Stimulated activated CD8-positive, alpha-beta memory T cell treated with anti-CD3 and anti-CD28 coated beads, Interleukin-15, amount 100 ng/mL, for 4 hours (primary cell): ENCODE measurements at regions not wholly inside any gene's neighbourhood (a gene's known extent, or its start where the extent isn't known, plus 50 kb on each side); places are given as distances from the start of the nearest gene placed in this dataset.

Source experiments
- DNase-seq, 2 donors: peaks; one replicate each; pipeline ENCODE4 v3.0.0-alpha.2; 2020; ENCODE audit warnings: low read depth in 2 of 2

DNA sequence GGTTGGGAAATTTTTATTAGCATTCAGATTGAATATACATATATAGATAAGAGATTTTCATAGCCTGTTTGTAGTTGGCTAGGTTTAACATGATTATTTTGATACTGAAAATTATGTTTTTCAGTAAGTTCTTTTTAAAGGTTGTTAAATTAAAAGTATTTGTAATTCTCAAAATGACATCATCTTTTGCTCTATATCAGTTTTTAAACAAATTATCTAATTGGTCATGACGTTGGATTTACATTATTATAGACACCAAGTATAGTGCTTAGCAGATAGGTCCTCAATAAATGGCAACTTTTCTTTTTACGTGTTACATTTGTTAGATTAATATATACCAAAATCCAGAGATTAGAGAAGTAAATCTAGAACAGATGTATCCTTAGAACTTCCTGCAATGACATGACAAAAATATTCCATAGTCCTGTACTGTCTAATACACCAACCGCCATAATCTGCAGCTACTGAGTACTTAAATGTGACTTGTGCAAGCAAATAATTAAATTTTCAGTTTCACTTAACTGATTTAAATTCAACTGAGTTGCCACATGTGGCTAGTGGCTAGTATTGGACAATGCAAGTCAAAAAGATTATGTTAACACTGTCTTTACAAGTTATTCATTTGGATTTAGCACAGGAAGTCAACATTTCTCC is 1613.1 kb upstream of the TENM3 start:
- no peak for DNase-seq

DNA sequence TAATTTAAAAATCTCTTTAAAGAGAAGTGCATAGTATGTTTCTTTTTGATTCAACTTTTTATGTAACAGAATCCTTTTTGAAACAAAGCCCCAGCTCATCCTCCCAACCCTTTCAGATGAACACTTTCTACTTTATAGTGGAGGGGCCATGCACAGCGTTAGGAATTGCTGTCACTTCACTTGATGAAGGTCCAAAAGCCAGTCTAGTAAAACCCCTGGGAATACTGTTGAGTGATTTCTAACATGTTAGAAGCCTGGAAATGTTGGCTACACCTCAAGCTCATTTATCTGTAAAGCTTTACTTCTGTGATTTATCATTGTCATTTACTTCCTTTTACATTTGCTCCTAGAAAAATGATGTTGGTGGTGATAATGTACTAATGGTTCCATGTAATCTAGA is 1608.9 kb upstream of the TENM3 start:
- DNase-seq: no peak

DNA sequence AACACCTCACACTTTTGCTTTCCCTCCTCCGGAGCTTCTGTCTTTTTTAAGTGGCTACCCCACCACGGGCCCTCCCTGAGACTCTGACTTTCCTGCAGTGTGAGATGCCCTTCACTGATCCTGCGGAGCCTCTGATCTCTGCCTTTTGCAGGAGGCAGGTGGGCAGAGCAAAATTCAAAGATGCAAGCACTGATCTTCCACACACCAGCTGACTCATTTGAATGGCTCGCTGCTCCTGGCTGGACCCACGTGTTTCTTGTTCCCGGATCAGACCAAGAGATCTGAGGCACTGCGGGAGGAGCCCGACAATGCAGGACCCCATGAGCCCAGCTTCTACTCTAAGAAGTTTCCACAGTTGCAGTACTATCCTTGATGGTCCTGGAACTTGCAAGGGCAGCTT is 1607.9 kb upstream of the TENM3 start:
- DNase-seq: no peak

DNA sequence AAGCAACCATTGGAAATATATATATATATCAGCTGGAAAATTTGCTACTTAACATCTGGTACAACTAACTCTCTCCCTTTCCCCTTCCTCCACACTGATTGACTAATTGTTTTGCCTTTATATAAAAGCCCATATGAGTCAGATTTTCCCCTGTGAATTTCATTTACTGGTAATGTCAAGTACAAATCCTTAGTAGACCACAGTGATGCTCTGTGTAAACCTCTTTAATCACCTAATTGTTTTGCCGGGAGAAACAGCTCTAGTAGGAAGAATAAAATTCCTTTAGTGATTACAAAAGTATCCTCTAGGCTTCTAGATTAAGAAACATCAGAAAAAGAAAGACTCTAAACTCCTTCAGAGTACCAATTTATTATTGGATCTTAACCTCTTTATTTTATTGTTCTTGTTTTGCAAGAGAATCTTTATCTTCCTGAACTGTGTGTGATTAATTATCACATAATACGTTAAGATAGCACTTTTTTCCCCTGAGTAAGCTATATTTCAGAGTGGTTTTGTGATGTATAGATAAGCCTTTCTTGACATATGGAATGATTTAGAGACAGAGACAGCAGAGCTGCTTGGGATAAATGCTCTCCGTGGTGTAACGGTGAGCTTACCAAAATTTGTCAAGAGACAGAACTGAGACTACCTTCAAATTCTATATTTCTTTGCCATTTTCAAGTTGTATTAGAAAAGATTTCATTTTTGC is 1606.4 kb upstream of the TENM3 start:
- no peak for DNase-seq

DNA sequence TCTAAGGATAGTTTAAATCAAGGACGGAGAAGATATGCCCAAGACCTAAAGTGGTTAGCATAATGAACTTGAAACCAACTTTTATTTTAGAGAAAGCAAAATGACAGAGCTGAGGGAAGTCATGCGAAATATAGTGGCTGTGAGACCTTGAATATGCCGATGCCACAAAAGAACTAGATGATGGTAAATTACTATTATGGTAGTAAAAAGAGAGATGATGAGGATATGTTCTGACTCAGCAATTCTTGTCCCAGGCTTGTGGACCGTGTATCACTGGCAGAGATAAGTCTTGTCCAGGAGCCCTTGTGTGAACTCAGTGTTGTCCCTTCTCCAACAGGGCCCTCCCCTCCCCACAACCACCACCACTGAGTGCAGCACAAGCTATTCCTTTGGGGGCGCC is 1605.6 kb upstream of the TENM3 start:
- DNase-seq: no peak

DNA sequence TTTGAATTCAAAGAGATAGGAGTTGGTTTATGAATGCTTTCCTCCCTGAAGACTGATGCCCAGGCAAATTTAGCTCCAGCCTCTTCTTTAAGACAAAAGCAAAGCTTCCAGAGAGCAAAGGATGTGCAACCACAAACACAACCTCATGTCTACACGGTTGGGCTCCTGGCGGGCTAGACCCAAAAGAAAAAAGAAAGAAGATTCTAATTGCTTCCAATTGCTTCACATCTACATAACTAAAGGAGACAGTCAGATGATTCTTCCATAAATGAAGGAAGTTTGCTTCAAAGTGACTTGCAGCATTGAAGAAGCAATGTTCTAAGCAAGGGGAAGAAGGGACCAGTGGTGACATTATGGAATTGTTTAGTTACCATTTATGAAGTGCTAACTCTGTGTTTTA is 1603.0 kb upstream of the TENM3 start:
- no peak for DNase-seq

DNA sequence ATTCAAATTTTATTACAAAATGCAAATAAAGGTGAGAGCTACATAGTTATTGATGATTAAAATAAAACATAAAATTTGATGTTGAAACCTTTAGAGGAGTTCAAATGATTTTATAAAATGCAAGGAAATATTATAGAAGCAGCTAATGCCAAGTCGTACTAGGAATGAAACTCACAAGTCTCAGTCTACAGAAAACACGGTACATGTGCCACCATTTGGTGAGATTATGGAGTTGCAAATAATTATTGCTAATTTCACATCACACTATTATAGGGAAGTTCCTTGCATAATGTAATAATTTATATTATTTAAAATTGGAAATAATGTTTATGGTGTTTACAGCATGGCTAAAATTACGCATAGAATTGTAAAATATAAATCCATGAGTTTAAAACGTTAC is 1601.7 kb upstream of the TENM3 start:
- no peak for DNase-seq

DNA sequence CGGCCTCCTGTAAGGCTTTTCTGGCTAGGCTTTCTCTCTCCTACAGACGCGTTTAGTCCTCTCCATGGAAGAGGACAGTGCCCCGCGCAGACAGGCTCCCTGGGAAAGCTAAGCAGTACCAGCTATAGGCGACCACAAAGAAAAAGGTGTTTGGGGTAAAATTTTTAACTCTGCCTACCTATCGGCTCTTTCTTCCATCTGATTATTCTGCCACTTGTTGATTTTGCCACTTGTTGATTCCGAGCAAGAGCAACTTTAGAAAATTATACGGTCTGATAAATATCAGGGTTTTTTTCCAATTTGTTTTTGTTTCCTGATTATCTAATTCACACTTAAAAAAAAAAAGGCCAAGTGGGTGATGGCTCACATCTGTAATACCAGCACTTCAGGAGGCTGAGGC is 1600.5 kb upstream of the TENM3 start:
- DNase-seq: no peak

DNA sequence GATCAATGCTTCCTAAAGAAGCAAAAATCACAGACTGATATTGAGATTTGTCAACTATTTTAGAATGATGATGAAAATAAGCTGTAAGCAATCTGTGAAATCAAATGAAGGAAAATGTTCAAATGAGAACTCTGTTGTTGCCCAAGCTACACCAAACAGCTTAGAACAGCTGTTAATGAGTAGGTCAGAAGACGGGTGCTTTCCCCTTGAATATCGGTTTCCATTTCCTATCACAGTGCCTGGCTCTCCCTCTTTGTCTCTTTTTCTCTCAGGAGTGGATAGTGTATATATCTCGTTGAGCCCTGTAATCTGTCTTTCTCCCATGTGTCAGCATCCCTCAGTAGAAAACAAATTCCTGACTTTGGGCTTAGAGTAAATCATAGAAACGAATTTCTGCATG is 1592.9 kb upstream of the TENM3 start:
- DNase-seq: no peak

DNA sequence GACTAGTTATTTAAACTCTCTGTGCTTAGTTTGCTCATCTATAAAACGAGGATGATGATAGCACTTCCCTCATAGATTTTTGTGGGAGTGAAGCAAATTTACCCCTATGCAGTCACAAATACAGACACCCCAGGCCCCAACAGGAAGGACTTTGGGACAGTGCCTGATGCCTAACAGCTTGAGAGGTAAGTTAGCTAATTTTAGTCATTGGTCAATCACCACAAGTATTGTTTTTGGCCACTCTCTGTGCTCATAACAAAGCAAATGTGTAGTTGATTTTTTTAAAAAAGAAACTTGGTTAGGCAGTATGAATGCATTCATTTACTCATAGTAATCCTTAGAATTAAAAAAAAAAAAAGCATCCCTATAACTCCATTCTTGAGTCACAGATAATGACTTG is 1590.7 kb upstream of the TENM3 start:
- no peak for DNase-seq

DNA sequence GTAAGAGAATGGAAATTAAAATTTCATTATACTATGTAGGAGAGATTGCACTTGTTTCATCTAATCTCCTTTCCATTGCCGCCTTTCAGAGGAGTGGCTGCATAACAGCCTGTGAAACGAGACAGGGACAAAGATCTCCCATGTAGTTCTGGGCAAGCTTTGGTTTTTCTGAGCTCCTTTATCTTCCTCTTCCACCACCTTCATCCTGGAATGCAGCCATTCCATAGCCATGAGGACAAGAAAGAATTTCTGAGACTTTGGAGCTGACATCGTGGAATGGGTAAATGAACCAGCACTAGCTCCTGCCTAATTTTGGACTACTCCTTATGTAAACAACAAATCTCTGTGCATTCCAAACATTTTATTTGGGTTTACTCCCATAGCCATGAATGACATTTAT is 1587.3 kb upstream of the TENM3 start:
- DNase-seq: no peak

DNA sequence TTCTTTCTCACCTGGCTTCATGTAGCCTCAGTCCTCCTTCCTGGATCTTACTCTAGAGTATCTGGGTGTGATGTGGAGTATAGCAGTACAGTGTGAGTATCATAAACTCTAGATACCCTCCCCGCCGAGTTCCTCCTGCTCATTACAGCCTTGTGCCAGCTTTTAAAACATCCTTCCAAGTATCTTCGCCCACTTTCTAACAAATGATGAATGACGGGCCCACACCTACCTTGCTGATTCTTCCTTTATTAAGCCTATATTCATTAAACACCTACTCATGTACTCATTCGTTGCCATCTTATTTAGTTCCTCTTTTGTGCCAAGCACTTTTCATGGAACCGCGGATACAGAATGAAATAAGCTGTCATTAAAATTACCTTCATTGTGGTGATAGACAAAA is 1585.3 kb upstream of the TENM3 start:
- no peak for DNase-seq

DNA sequence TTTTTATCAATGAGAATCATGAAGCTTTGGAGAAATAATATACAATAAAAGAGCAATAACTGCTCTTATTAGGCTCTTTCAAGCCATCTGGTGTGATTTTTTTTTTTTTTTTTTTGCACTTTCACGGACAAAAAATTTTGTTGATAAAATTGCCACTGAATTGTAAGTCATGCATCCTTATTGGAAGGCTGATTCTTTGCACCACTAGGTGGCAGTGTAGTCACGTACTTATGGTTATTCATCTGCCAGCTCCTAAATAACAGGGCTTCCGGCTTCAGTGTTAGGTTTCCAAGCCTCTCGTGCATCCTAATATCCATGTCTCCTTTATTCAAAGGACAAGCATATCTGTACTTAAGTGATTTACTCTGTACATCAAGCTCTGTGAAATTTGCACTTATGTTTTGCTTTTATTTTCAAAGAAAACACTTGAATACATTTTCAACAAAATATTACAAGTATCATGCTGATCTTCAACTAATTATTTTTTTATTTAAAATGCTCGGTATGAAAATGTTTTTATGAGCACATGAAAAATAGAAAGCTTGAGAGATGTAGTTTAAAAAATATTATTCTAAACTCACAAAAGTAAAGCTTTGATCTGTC is 1578.3 kb upstream of the TENM3 start:
- peak in 1 of 2 donors; percentile 5 for DNase-seq

DNA sequence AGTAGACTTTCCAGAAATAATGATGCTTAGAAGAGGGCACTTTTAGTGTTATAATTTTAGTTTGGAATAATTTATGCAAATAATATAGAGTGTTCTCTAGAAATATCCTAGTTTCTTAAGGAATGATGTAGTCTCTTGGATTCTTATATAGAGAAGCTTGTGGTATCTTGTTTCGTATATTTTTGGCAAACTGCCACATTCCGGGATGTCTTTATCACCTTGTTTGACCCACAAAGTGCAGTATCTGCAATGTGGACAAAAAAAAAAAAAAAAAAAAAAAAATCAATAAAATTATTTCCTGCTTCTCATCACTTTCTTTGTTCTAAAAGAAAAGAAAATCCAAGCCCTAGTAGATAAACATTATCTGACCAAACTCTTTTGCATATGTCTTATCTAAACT is 1577.7 kb upstream of the TENM3 start:
- no peak for DNase-seq

DNA sequence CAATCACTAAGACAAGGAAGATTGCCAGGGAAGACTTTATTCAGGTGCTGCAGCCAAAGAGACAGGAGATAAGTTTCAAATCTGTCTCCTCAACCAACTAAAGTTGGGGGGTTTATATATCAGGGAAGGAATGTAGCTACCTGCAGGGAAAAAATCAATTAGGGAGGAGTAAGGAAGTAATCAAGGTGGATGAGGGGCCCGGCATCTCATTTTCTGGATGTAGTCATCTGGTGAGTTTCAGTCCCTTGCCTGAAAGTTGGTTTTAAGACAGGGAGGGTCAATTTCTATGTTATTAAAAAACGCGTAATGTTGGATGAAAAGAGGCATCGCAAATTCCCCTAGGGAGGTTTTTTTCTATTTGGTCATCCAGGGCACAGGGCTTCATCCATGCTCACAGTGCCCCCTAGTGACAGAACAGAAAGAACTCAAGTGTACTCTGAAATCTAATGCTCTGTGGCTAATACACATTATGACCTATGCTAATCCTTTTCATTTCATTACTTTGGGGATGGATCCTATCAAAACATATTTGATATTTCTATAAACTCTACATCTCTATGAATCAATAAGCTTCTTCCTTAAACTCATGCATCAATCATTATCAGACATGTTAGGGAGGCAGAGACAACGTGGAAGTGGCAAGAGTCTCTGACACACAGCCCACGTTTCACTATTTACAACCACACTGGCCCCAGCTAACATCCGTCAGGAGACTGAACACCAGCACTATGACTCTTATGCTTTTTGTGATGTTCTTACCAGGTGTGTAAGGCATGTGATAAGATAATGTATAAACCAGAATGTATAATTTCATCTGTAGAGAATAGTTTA is 1577.0 kb upstream of the TENM3 start:
- no peak for DNase-seq

DNA sequence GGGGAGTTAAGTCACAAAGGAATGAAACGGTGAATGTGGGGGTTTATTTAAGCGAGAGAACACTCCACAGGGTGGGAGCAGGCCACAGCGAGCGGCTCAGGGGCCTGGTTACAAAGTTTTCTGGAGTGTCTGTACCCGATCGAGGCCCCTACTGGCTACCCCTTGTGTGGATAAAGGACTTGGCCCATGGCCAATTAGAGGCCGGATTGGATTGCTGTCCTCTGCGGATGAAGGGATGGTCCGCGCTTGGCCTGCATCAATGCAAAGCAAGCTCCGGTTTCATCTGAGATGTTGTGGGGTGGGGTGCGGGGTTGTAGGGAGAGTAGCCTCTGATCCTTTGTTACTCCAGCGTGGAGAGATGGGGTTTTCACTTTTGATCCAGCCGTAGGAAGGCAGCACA is 1574.5 kb upstream of the TENM3 start:
- no peak for DNase-seq

DNA sequence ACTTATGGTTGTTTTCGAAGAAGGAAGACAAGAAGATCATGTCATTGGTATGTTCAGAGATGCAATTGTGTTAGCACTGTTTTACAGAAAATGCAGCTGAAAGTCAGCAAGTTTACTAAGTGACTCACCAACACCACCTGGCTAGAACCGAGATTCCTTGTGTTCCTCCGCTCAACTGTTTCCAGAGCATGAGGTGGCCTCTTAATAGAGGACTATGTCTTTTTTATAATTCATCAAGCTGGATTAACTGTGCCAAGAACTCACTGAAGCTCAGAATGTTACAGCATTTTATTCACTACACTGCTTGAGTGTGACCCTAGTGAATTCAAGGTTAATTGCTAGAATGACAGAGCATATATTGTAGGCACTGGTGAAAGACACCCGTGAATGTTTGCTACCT is 1573.5 kb upstream of the TENM3 start:
- no peak for DNase-seq

DNA sequence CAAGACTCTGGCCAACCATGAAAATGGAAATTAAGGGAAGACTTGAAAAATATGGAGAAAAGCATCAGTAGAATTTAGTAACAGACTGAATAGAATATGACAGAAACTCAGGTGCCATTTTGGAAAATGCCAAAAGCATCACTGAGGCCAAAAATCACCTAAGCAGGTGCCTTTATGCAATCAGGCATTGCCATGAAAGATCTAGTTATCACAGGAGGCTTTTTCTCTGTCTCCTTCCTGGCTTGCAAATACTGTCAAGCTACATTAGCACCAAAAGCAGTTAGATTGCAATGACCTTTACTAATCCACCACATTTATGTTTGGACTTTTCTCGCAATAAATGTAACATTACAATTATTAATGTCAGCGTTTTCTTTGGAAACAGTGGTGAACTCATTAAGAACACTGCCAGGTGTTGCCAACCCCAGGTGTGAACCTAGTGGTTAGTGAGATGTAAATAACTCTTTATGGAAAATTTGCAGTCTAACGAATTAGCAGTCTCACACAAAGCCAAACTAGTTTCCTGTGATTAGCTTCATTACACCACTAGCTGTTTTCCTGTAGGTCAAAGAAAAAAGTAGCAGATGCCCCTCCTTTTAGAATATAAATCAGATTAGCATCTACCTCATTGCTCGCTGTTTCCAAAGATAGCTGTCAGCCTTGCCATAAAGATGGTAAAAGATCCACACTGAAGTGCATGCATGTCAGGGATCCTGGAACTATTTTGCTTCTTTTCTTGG is 1568.4 kb upstream of the TENM3 start:
- DNase-seq: no peak

DNA sequence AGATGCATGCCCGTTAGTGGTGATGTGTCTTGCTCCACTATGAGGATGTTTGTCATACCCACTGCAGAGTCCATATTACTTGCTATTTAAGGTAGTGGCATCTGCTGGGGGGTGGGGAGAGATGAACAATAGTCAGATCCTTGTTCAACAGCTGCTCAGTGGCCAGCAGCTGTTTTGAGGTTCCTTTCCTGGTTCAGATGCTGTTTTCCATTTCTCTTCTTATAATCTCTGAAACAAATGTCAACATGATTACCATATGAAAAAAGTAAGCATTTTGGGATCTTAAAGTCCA is 1567.9 kb upstream of the TENM3 start:
- DNase-seq: no peak

DNA sequence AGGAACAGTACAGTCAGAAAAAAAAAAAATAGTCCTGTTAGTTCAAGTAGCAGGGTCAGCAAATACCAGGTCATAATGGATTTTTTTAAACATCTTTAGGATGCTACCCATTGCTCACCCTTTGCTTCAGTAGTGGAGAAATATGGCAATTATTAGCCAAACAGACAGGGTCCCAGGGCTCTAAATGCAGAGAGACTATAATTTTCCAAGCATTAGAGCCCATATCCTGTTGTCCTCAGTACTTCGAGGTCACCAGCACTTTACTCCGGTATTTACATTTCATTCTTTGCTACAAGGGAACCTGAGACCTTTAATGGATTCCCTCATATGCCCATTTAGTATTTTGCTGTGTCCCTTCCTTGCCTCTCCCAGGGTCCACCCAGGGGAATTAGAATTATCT is 1562.9 kb upstream of the TENM3 start:
- DNase-seq: no peak

DNA sequence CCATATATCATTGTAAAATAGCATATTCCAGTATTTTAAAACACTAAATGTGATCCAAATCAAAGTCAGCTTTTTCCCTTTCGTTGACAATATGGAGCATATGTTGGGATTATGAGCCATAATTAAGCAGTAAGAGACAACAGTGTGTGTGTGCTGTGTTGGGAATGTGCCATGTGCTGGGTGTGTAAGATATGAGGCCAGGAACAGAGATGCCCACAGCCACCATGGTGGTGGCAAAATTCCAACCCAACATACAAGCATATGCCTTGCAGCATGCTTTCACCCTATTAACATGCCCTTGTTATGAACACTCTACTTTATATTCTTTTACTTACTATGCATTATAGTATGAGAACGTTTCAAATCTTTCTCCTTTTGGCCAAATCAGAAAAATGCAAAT is 1560.4 kb upstream of the TENM3 start:
- DNase-seq: no peak

DNA sequence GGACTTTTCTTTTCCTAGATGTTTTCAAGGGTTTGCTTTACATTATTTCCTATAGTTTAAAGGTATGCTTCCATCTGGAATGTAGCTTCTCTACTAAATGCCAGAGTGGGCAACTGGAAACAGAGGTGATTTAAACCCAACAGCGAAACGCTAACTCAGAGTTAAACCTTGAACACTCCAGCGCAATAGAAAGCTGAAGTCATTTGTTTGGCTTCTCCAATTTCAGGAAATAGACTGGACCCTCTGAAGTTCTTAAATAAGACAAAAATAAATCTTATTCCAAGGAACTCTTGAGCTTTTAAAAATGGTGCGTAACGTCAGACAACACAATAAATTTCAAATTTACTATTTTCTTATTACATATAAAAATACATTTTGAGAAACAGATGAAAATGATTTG is 1560.0 kb upstream of the TENM3 start:
- no peak for DNase-seq
